ENCODE measurements at regions not wholly inside any gene's neighbourhood (a gene's known extent, or its start where the extent isn't known, plus 50 kb on each side); places are given as distances from the start of the nearest gene placed in this dataset.

- peak; percentile 98 for DNase-seq
Measured at GRCh38 chr9:84136119-84136868, 155.7 kb downstream of the RMI1 start.

GRCh38 chr9:84137968-84138367 lies 157.4 kb downstream of the RMI1 start:
- no peak for DNase-seq

GRCh38 chr9:84138541-84138940 lies 157.9 kb downstream of the RMI1 start:
- no peak for DNase-seq

- DNase-seq, result peak; percentile 76
Measured at GRCh38 chr9:84139296-84140070, 158.9 kb downstream of the RMI1 start.

GRCh38 chr9:84140535-84141101 lies 160.0 kb downstream of the RMI1 start:
- DNase-seq, result peak; percentile 62

- DNase-seq, result peak; percentile 80
Measured at GRCh38 chr9:84141741-84142370, 161.3 kb downstream of the RMI1 start.

- no peak for DNase-seq
Measured at GRCh38 chr9:84145031-84145430, 164.4 kb downstream of the RMI1 start.

GRCh38 chr9:84145780-84146179 lies 165.2 kb downstream of the RMI1 start:
- DNase-seq, result no peak

GRCh38 chr9:84146893-84147710 lies 166.5 kb downstream of the RMI1 start:
- peak; percentile 70 for DNase-seq

GRCh38 chr9:84151236-84151635 lies 170.6 kb downstream of the RMI1 start:
- no peak for DNase-seq

- peak; percentile 98 for DNase-seq
Measured at GRCh38 chr9:84151640-84152039, 171.0 kb downstream of the RMI1 start.

GRCh38 chr9:84152204-84152603 lies 171.6 kb downstream of the RMI1 start:
- DNase-seq, result no peak

GRCh38 chr9:84153885-84154284 lies 173.3 kb downstream of the RMI1 start:
- DNase-seq, result no peak

GRCh38 chr9:84154320-84154719 lies 173.7 kb downstream of the RMI1 start:
- DNase-seq, result no peak

GRCh38 chr9:84163052-84163650 lies 177.4 kb downstream of the SLC28A3 start:
- no peak for DNase-seq

GRCh38 chr9:84166891-84167290 lies 173.7 kb downstream of the SLC28A3 start:
- DNase-seq, result peak; percentile 29

GRCh38 chr9:84169240-84169639 lies 171.3 kb downstream of the SLC28A3 start:
- no peak for DNase-seq

GRCh38 chr9:84170521-84171141 lies 169.9 kb downstream of the SLC28A3 start:
- DNase-seq, result no peak

- DNase-seq, result no peak
Measured at GRCh38 chr9:84173961-84174360, 166.6 kb downstream of the SLC28A3 start.

- DNase-seq, result no peak
Measured at GRCh38 chr9:84174486-84174885, 166.1 kb downstream of the SLC28A3 start.

- DNase-seq, result no peak
Measured at GRCh38 chr9:84177407-84177806, 163.2 kb downstream of the SLC28A3 start.

GRCh38 chr9:84179531-84179930 lies 161.0 kb downstream of the SLC28A3 start:
- no peak for DNase-seq
